GM18519 (cell line): ENCODE measurements at regions not wholly inside any gene's neighbourhood (a gene's known extent, or its start where the extent isn't known, plus 50 kb on each side); places are given as distances from the start of the nearest gene placed in this dataset.

Experiments used
- ATAC-seq: cut with Tn5 transposase; IDR thresholded peaks from one replicate; pipeline ENCODE4 v1.9.1; 2021; ENCODE audit warnings: mild to moderate bottlenecking, moderate library complexity; ENCODE audit not compliant: unreplicated experiment, low FRiP score

DNA sequence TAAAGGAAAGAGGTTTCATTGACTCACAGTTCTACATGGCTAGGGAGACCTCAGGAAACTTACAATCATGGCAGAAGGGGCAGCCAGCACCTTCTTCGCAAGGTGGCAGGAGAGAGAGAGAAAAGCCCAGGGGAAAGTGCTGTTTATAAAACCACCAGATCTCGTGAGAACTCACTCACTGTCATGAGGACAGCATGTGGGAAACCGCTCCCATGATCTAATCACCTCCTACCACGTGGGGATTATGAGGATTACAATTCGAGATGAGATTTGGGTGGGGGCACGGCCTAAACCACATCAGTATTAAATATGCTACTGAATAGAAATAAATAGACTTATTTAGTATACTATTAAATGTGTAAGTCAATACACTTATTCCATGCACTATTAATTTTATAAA is 70.6 kb upstream of the TCF21 start:
- no peak for ATAC-seq

DNA sequence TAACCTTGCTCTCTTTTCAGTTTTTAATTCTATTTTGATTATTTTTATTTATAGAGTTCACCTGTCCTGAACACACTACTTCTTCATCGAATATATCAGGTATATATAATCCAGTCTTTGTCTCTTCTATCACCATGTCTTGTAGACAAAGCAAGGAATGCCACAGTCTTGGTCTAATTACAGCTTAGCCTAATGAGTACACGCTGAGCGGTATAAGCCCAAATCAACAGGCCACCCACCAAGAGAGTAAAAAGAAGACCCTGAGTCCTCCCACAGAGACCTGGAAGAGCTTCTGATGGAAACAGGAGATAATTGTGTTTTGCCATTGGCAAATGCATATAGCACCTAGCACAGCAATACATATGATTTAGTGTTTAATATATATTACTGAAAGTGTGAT is 68.7 kb upstream of the TCF21 start:
- ATAC-seq, result no peak

GRCh38 chr6:133827766-133828165 is 61.1 kb upstream of the TCF21 start:
- no peak for ATAC-seq

GRCh38 chr6:133833949-133834359 is 55.0 kb upstream of the TCF21 start:
- no peak for ATAC-seq

DNA sequence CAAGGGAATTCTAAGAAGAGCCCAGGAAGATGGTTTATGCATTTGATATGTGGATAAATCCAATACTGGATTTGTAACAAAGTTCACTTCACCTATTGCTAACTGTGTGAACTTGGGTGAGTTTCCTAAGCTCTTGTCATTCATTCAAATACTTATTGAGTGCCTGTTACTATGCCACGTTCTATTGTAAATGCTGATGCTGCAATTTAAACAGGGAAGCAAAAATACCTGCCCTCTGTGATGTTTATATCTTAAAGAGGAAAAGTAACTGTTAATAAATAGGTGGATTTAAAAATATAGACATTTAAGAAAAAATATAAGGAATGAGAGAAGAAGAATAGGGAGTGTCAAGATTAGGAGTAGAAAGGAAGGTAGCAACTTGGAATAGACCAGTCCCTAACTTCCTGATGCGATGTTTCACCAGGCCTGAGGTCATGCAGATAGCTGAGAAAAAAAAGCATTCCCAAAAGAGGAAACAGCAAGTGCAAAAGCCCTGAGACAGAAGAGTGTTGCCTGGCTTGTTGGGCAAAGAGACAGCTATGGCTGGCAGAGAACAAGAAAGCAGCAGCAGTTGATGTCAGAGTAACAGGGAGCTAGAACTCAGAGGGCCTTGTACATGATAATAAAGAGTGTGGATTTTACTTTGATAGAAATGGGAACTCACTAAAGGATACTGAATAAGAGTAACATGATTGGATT is 54.3 kb upstream of the TCF21 start:
- no peak for ATAC-seq

- no peak for ATAC-seq
Measured at GRCh38 chr6:133835901-133836300, 53.0 kb upstream of the TCF21 start.

DNA sequence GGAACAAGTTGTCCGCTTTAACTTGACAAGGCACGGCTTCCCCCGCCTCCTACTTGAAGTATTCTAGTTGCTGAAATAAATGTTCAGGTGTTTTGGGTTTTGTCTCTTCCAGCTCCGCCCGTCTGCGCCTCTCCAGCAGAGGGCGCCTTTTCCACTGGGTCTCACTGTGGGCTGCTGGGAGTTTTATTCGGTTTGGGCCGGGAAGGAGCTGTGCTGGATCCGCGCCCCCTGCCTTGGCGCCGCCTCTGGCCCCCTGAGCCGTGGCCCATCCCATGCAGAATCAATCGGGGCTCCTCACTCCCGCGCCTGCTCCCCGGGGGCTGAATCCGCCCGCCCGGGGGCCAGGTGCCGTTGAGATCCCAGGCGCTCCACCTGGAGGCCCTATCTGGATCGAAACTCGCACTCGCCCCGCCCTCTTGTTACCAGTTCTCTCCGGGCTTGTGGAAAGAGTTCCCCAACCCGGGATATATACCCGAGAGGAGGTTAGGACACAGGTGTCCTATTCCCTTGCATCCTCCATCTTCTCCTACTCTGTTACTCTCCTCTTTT is 51.0 kb upstream of the TCF21 start:
- ATAC-seq, result peak; percentile 51
